Psoas muscle (tissue), 7 donors: ENCODE measurements at regions not wholly inside any gene's neighbourhood (a gene's known extent, or its start where the extent isn't known, plus 50 kb on each side); places are given as distances from the start of the nearest gene placed in this dataset.

Experiments
- ATAC-seq, 4 donors: fragments of 200-7000 bp; cut with Tn5 transposase; one replicate each; pipeline ENCODE4 v1.9.1; 2020; ENCODE audit warnings: moderate library complexity in 3 of 4, mild to moderate bottlenecking in 2 of 4
- DNase-seq, 2 donors: peaks; one replicate each; pipeline ENCODE4 v3.0.0-alpha.2; 2020
- H3K27ac ChIP-seq: fragments of 200-600 bp; one replicate; pipeline ENCODE4 v1.8.0; 2022
- H3K27me3 ChIP-seq, 3 donors: fragments of 200-600 bp in 1 of 3; one replicate each; pipeline versions ENCODE4 v1.6.1 to v1.8.0; 2013 to 2022; ENCODE audit warnings: low read length in 2 of 3, mild to moderate bottlenecking in 2 of 3, moderate library complexity in 1 of 3; ENCODE audit not compliant: insufficient read depth in 3 of 3
- H3K36me3 ChIP-seq, 2 donors: fragments of 200-600 bp in 1 of 2; one replicate each; pipeline versions ENCODE4 v1.6.1 to v1.8.0; 2013 to 2022; ENCODE audit warnings: low read depth in 1 of 2, mild to moderate bottlenecking in 1 of 2, moderate library complexity in 1 of 2; ENCODE audit not compliant: insufficient read depth in 1 of 2
- H3K4me1 ChIP-seq: fragments of 200-600 bp; one replicate; pipeline ENCODE4 v1.8.0; 2022
- H3K4me3 ChIP-seq: fragments of 200-600 bp; one replicate; pipeline ENCODE4 v1.8.0; 2022; ENCODE audit warnings: mild to moderate bottlenecking
- H3K9me3 ChIP-seq: fragments of 200-600 bp; one replicate; pipeline ENCODE4 v1.8.0; 2022
- CTCF ChIP-seq: fragments of 200-600 bp; IDR thresholded peaks from one replicate; pipeline ENCODE4 v1.8.0; 2022; ENCODE audit warnings: antibody characterized with exemption
- WGBS, 3 donors: extraction: QIAGEN DNeasy Blood & Tissue Kit; methylation state at CpG; one replicate each; pipeline versions ENCODE4 v1.1.6 to v1.1.7; 2013; 5-methylcytosine and 5-hydroxymethylcytosine counted together
- intact Hi-C, 2 donors: fragments of 100-400 bp; cut with DNase I; formaldehyde crosslinking; loops; one replicate each; pipeline versions ENCODE4 v1.11.0 to v1.14.2; 2022
- donor health status: healthy with polysubstance abuse.
- donor health status: DM: no; HTN: no; CAD: no; lungs with moderate emphysema.
- donor health status: Bipolar disorder and iron deficiency.
- donor health status: healthy.
- donor health status: DM: yes; HTN: yes; CAD: no.
- donor health status: DM: no; HTN: no; CAD: no.
- donor health status: DM: yes; HTN: yes; CAD: no.

DNA sequence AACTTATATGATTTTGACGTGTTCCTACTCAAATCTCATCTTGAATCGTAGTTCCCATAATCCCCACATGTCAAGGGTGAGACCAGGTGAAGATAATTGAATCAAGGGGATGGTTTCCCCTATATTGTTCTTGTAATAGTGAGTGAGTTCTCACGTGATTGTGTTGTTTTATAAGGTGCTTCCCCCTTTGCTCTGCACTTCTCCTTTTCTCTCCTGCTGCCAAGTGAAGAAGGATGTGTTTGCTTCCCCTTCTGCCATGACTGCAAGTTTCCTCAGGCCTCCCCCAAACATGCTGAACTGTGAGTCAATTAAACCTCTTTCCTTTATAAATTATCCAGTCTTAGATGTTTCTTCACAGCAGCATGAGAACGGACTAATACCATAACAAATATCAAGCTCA lies 83.2 kb downstream of the MANEA start:
- H3K27ac ChIP-seq: no peak overlapping the region
- no peak for TF ChIP-seq CTCF
- no peaks in the 10 kb centered on the region for H3K4me1 ChIP-seq
- no peaks in the 10 kb centered on the region for H3K36me3 ChIP-seq
- intact Hi-C loops: no loop called here
- no peak overlapping the region for H3K4me3 ChIP-seq
- no peaks in the 10 kb centered on the region for H3K27me3 ChIP-seq
- H3K9me3 ChIP-seq: no peaks in the 10 kb centered on the region
- ATAC-seq: no peak
- DNase-seq: no peak
- 50 to 65% (median 50%) methylated on average over 4 of the region's 4 CpGs for WGBS, 3 donors

DNA sequence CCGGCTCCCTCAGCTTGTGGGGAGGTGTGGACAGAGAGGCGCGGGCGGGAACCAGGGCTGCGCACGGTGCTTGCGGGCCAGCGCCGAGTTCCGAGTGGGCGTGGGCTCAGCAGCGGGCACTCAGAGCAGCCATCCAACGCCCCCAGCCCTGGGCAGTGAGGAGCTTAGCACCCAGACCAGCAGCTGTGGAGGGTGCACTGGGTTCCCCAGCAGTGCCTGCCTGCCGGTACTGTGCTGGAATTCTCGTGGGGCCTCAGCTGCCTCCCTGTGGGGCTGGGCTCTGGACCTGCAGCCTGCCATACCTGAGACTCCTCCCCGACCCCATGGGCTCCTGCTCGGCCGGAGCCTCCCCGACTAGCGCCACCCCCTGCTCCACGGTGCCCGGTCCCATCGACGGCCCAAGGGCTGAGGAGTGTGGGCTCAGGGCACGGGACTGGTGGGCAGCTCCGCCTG lies 92.7 kb downstream of the MANEA start:
- WGBS, 3 donors: 92 to 93% (median 92%) methylated on average over 20 to 26 of the region's 26 CpGs
- ATAC-seq (no peak), DNase-seq (peak; percentile 7 to 41)
- Histone ChIP-seq H3K27me3 (no peaks in the 10 kb centered on the region), H3K36me3 (no peaks in the 10 kb centered on the region), H3K27ac (no peak overlapping the region), H3K4me1 (no peaks in the 10 kb centered on the region), H3K9me3 (no peaks in the 10 kb centered on the region), H3K4me3 (no peak overlapping the region)
- intact Hi-C loops: no loop called here
- no peak for TF ChIP-seq CTCF

GRCh38 chr6:95676011-95676628 lies 98.8 kb downstream of the MANEA start:
- no peak for TF ChIP-seq CTCF
- no peaks in the 10 kb centered on the region for H3K36me3 ChIP-seq
- no peaks in the 10 kb centered on the region for H3K9me3 ChIP-seq
- H3K4me3 ChIP-seq: no peak overlapping the region
- whole genome bisulfite sequencing, 3 donors: 81 to 96% (median 94%) methylated on average over 1 of the region's 1 CpG
- intact Hi-C loops: no loop called here
- DNase-seq (no peak), ATAC-seq (no peak)
- H3K27ac ChIP-seq: no peak overlapping the region
- no peaks in the 10 kb centered on the region for H3K4me1 ChIP-seq
- no peaks in the 10 kb centered on the region for H3K27me3 ChIP-seq

- Histone ChIP-seq H3K9me3 (no peaks in the 10 kb centered on the region), H3K36me3 (no peaks in the 10 kb centered on the region), H3K4me3 (no peak overlapping the region), H3K4me1 (no peaks in the 10 kb centered on the region), H3K27ac (no peak overlapping the region), H3K27me3 (no peaks in the 10 kb centered on the region)
- intact Hi-C loops: no loop called here
- no peak for TF ChIP-seq CTCF
- WGBS, 3 donors: 85 to 87% (median 87%) methylated on average over 3 of the region's 3 CpGs
- no peak for DNase-seq
- no peak for ATAC-seq
These were observed 102.6 kb downstream of the MANEA start for GRCh38 chr6:95679981-95680380.

- TF ChIP-seq CTCF: no peak
- intact Hi-C loops: no loop called here
- Histone ChIP-seq H3K4me1 (no peaks in the 10 kb centered on the region), H3K27ac (no peak overlapping the region), H3K36me3 (no peaks in the 10 kb centered on the region), H3K9me3 (no peaks in the 10 kb centered on the region), H3K27me3 (no peaks in the 10 kb centered on the region), H3K4me3 (no peak overlapping the region)
- no peak for DNase-seq
- no peak for ATAC-seq
- 22 to 30% (median 24%) methylated on average over 2 of the region's 2 CpGs for WGBS, 3 donors
These were observed 104.4 kb downstream of the MANEA start for GRCh38 chr6:95681736-95682135.
